PC-3 (cell line): ENCODE measurements at regions not wholly inside any gene's neighbourhood (a gene's known extent, or its start where the extent isn't known, plus 50 kb on each side); places are given as distances from the start of the nearest gene placed in this dataset.

Source experiments
- ATAC-seq: fragments of 200-7000 bp; cut with Tn5 transposase; 2 replicates; pipeline ENCODE4 v1.9.1; 2020; ENCODE audit warnings: mild to moderate bottlenecking, moderate library complexity
- BruUV-seq: library from RNA; stranded (reverse); fragments of 400-500 nt; replicated peaks from 2 replicates; lab custom pipeline; 2021; lab: Mats Ljungman, UMichigan
- CTCF ChIA-PET: fragments of 300-600 bp; sonication (Branson Sonifier 250); formaldehyde crosslinking; loops from one replicate; lab custom pipeline; 2022; ENCODE audit warnings: antibody characterized with exemption; lab: Charles Lee
- POLR2A ChIA-PET: fragments of 300-600 bp; sonication (Branson Sonifier 250); formaldehyde crosslinking; loops from one replicate; lab custom pipeline; 2022; ENCODE audit warnings: antibody characterized with exemption; ENCODE audit not compliant: unreplicated experiment; lab: Charles Lee
- DNase-seq: peaks from one replicate; pipeline ENCODE4 v3.0.0-alpha.2; 2015
- H2AFZ ChIP-seq: fragments of 300-600 bp; sonication (generic); 2 replicates; pipeline ENCODE4 v1.6.0; 2016; ENCODE audit warnings: antibody characterized with exemption, low read length
- H3F3A ChIP-seq: fragments of 300-600 bp; sonication (generic); one replicate; pipeline ENCODE4 v1.6.0; 2017; ENCODE audit warnings: antibody characterized with exemption, low read length, control low read depth, mild to moderate bottlenecking; ENCODE audit not compliant: unreplicated experiment
- H3K27ac ChIP-seq: fragments of 300-600 bp; sonication (generic); 2 replicates; pipeline ENCODE4 v1.5.1; 2016; ENCODE audit warnings: mild to moderate bottlenecking, low read length
- H3K27me3 ChIP-seq: fragments of 300-600 bp; sonication (generic); 2 replicates; pipeline ENCODE4 v1.6.1; 2016; ENCODE audit warnings: low read length, mixed read lengths
- H3K36me3 ChIP-seq: fragments of 300-600 bp; sonication (generic); 2 replicates; pipeline ENCODE4 v1.6.1; 2016; ENCODE audit warnings: low read depth, mixed run types, low read length, mixed read lengths
- H3K4me1 ChIP-seq: fragments of 300-600 bp; sonication (generic); 2 replicates; pipeline ENCODE4 v1.5.1; 2016; ENCODE audit warnings: low read length; ENCODE audit not compliant: insufficient read depth
- H3K4me2 ChIP-seq: fragments of 300-600 bp; sonication (generic); 2 replicates; pipeline ENCODE4 v1.6.0; 2016; ENCODE audit warnings: low read length
- H3K4me3 ChIP-seq: fragments of 300-600 bp; sonication (generic); 2 replicates; pipeline ENCODE4 v1.5.1; 2016; ENCODE audit warnings: mild to moderate bottlenecking, low read length, mixed read lengths
- H3K79me2 ChIP-seq: fragments of 300-600 bp; sonication (generic); 2 replicates; pipeline ENCODE4 v1.6.1; 2017; ENCODE audit warnings: low read length, mixed read lengths
- H3K9ac ChIP-seq: fragments of 300-600 bp; sonication (generic); 2 replicates; pipeline ENCODE4 v1.6.0; 2016; ENCODE audit warnings: mild to moderate bottlenecking, low read length
- H3K9me2 ChIP-seq: fragments of 300-600 bp; sonication (generic); replicated peaks from 2 replicates; pipeline ENCODE4 v1.6.1; 2016; ENCODE audit warnings: mixed run types, low read length, mixed read lengths
- H3K9me3 ChIP-seq: fragments of 300-600 bp; sonication (generic); 2 replicates; pipeline ENCODE4 v1.6.1; 2016; ENCODE audit warnings: low read length, mixed read lengths
- H4K20me1 ChIP-seq: fragments of 300-600 bp; sonication (generic); 2 replicates; pipeline ENCODE4 v1.6.1; 2016; ENCODE audit warnings: low read length, mixed read lengths
- EZH2 ChIP-seq: fragments of 300-600 bp; sonication (generic); IDR thresholded peaks from one replicate; pipeline ENCODE4 v1.6.1; 2017; ENCODE audit warnings: antibody characterized with exemption, mild to moderate bottlenecking, low read length; ENCODE audit not compliant: unreplicated experiment
- EZH2phosphoT487 ChIP-seq: fragments of 300-600 bp; sonication (generic); IDR thresholded peaks from 2 replicates; pipeline ENCODE4 v1.6.1; 2018; ENCODE audit warnings: mild to moderate bottlenecking, antibody characterized with exemption, low read length, borderline replicate concordance
- intact Hi-C: fragments of 100-400 bp; cut with micrococcal nuclease; formaldehyde crosslinking; loops from 2 replicates; pipeline ENCODE4 v1.9.0; 2023
- TF ChIP-seq, protein P1 (sequence below): fragments of 300-600 bp; sonication (generic); conservative IDR thresholded peaks from 2 replicates; pipeline ENCODE4 v1.5.1; 2017; ENCODE audit warnings: antibody characterized with exemption, low read depth, mild to moderate bottlenecking, low read length

GRCh38 chr6:76347539-76347938 is 275.1 kb upstream of the IMPG1 start:
- Histone ChIP-seq H3K4me1 (no peaks in the 10 kb centered on the region), H2AFZ (no peak overlapping the region), H3K4me3 (no peak overlapping the region), H3K9ac (no peak overlapping the region), H4K20me1 (no peaks in the 10 kb centered on the region), H3K36me3 (no peaks in the 10 kb centered on the region), H3K79me2 (no peaks in the 10 kb centered on the region), H3K9me2 (no peaks in the 10 kb centered on the region), H3K27ac (no peak overlapping the region), H3K9me3 (no peaks in the 10 kb centered on the region), H3F3A (no peaks in the 10 kb centered on the region), H3K4me2 (no peak overlapping the region), H3K27me3 (no peaks in the 10 kb centered on the region)
- intact Hi-C loops: no loop called here
- TF ChIP-seq, protein P1, sequence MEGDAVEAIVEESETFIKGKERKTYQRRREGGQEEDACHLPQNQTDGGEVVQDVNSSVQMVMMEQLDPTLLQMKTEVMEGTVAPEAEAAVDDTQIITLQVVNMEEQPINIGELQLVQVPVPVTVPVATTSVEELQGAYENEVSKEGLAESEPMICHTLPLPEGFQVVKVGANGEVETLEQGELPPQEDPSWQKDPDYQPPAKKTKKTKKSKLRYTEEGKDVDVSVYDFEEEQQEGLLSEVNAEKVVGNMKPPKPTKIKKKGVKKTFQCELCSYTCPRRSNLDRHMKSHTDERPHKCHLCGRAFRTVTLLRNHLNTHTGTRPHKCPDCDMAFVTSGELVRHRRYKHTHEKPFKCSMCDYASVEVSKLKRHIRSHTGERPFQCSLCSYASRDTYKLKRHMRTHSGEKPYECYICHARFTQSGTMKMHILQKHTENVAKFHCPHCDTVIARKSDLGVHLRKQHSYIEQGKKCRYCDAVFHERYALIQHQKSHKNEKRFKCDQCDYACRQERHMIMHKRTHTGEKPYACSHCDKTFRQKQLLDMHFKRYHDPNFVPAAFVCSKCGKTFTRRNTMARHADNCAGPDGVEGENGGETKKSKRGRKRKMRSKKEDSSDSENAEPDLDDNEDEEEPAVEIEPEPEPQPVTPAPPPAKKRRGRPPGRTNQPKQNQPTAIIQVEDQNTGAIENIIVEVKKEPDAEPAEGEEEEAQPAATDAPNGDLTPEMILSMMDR: no peak
- TF ChIP-seq EZH2phosphoT487 (no peak), EZH2 (no peak)
- ChIA-PET POLR2A (no interaction called here), CTCF (no interaction called here)
- ATAC-seq (no peak), DNase-seq (no peak)
- no TSS peak for BruUV-seq

DNA sequence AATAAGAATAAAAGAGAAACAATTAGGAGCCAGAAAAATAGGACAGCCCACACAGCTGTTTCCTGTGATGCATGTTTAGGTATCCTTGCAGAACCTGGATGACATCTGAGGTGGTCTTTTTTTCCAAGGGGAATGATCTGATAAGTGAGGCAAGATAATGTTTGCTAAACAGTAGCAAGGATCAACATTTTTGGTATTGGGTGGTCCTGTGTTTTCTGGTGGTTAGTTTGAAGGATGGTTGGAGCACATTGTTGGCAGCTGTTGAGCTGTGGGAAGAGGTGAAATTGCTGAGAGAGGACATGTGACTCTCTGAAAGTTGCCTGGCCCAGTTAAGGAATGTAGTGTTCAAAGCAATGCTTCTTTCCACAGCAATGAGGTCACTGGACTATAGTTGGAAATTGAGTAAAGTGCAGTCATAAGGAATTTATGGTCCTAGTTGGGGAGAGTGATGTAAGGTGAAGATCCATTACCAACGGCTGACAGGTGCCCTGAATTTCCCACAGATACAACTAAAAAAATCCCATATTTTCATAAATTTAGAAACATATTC is 270.2 kb upstream of the IMPG1 start:
- POLR2A ChIA-PET: no interaction called here
- Histone ChIP-seq H3K4me1 (no peaks in the 10 kb centered on the region), H3K36me3 (no peaks in the 10 kb centered on the region), H3K27ac (no peak overlapping the region), H3K27me3 (no peaks in the 10 kb centered on the region), H2AFZ (no peak overlapping the region), H3F3A (no peaks in the 10 kb centered on the region), H3K9ac (no peak overlapping the region), H3K9me3 (no peaks in the 10 kb centered on the region), H3K4me2 (no peak overlapping the region), H4K20me1 (no peaks in the 10 kb centered on the region), H3K79me2 (no peaks in the 10 kb centered on the region), H3K4me3 (no peak overlapping the region), H3K9me2 (no peaks in the 10 kb centered on the region)
- TF ChIP-seq, protein P1: no peak
- TF ChIP-seq EZH2 (no peak), EZH2phosphoT487 (no peak)
- DNase-seq (no peak), ATAC-seq (no peak)
- no TSS peak for BruUV-seq
- intact Hi-C loops: no loop called here
- CTCF ChIA-PET: no interaction called here

GRCh38 chr6:76330031-76330430 is 257.6 kb upstream of the IMPG1 start:
- Histone ChIP-seq H3K9me3 (no peaks in the 10 kb centered on the region), H2AFZ (no peak overlapping the region), H3K27me3 (no peaks in the 10 kb centered on the region), H3K4me3 (no peak overlapping the region), H3K27ac (no peak overlapping the region), H4K20me1 (no peaks in the 10 kb centered on the region), H3K4me1 (no peaks in the 10 kb centered on the region), H3K4me2 (no peak overlapping the region), H3K79me2 (no peaks in the 10 kb centered on the region), H3K9me2 (no peaks in the 10 kb centered on the region), H3K36me3 (no peaks in the 10 kb centered on the region), H3K9ac (no peak overlapping the region), H3F3A (no peaks in the 10 kb centered on the region)
- ATAC-seq (no peak), DNase-seq (no peak)
- ChIA-PET POLR2A (no interaction called here), CTCF (no interaction called here)
- BruUV-seq: no TSS peak
- intact Hi-C loops: no loop called here
- TF ChIP-seq, protein P1: no peak
- TF ChIP-seq EZH2 (no peak), EZH2phosphoT487 (no peak)
